GM23338 (cell line): ENCODE measurements at regions not wholly inside any gene's neighbourhood (a gene's known extent, or its start where the extent isn't known, plus 50 kb on each side); places are given as distances from the start of the nearest gene placed in this dataset.

ENCODE experiments used
- ATAC-seq: fragments of 200-7000 bp; cut with Tn5 transposase; 3 replicates; pipeline ENCODE4 v1.9.1; 2020
- DNase-seq: peaks from one replicate; pipeline ENCODE4 v3.0.0-alpha.2; 2015; ENCODE audit warnings: low spot score
- H2AFZ ChIP-seq: fragments of 200-600 bp; sonication (generic); 2 replicates; pipeline ENCODE4 v1.8.0; 2016; ENCODE audit warnings: antibody characterized with exemption, mild to moderate bottlenecking, moderate library complexity
- H3F3A ChIP-seq: fragments of 200-600 bp; sonication (generic); replicated peaks from 2 replicates; pipeline ENCODE4 v1.8.0; 2017; ENCODE audit warnings: antibody characterized with exemption, mixed run types, low read depth
- H3K27ac ChIP-seq: fragments of 200-600 bp; sonication (generic); 2 replicates; pipeline ENCODE4 v1.6.1; 2016; ENCODE audit warnings: low read depth
- H3K27me3 ChIP-seq: fragments of 200-600 bp; sonication (generic); 2 replicates; pipeline ENCODE4 v1.8.0; 2016; ENCODE audit warnings: mild to moderate bottlenecking, mixed run types, moderate library complexity; ENCODE audit not compliant: insufficient read depth
- H3K36me3 ChIP-seq: fragments of 200-600 bp; sonication (generic); 2 replicates; pipeline ENCODE4 v1.8.0; 2016; ENCODE audit warnings: mild to moderate bottlenecking; ENCODE audit not compliant: insufficient read depth
- H3K4me1 ChIP-seq: fragments of 200-600 bp; sonication (generic); 2 replicates; pipeline ENCODE4 v1.8.0; 2016; ENCODE audit warnings: mild to moderate bottlenecking, moderate library complexity; ENCODE audit not compliant: insufficient read depth
- H3K4me2 ChIP-seq: fragments of 200-600 bp; sonication (generic); 2 replicates; pipeline ENCODE4 v1.7.1; 2017; ENCODE audit warnings: mixed run types
- H3K4me3 ChIP-seq: fragments of 200-600 bp; sonication (generic); 2 replicates; pipeline ENCODE4 v1.6.1; 2016; ENCODE audit warnings: mixed run types
- H3K79me2 ChIP-seq: fragments of 200-600 bp; sonication (generic); replicated peaks from 2 replicates; pipeline ENCODE4 v1.8.0; 2017; ENCODE audit warnings: mild to moderate bottlenecking; ENCODE audit not compliant: insufficient read depth
- H3K9me2 ChIP-seq: fragments of 200-600 bp; sonication (generic); 2 replicates; pipeline ENCODE4 v1.8.0; 2017; ENCODE audit not compliant: insufficient read depth
- H4K20me1 ChIP-seq: fragments of 200-600 bp; sonication (generic); replicated peaks from 2 replicates; pipeline ENCODE4 v1.8.0; 2017; ENCODE audit warnings: mild to moderate bottlenecking; ENCODE audit not compliant: insufficient read depth
- H3K27ac Mint-ChIP-seq: 2 replicates; pipeline ENCODE4 v1.8.0; 2020; ENCODE audit warnings: inconsistent platforms, mild to moderate bottlenecking, moderate library complexity, mixed read lengths
- H3K27me3 Mint-ChIP-seq: 3 replicates; pipeline ENCODE4 v1.8.0; 2022; ENCODE audit warnings: low read depth, mild to moderate bottlenecking, moderate library complexity, mixed read lengths, inconsistent platforms; ENCODE audit not compliant: insufficient read depth, poor library complexity
- H3K36me3 Mint-ChIP-seq: 3 replicates; pipeline ENCODE4 v1.8.0; 2021; ENCODE audit warnings: low read depth, mild to moderate bottlenecking, inconsistent platforms, moderate library complexity, mixed read lengths
- H3K4me1 Mint-ChIP-seq: 3 replicates; pipeline ENCODE4 v1.8.0; 2020; ENCODE audit warnings: mild to moderate bottlenecking, inconsistent platforms, mixed read lengths
- H3K4me3 Mint-ChIP-seq: 3 replicates; pipeline ENCODE4 v1.8.0; 2021; ENCODE audit warnings: moderate library complexity, mild to moderate bottlenecking, inconsistent platforms, mixed read lengths
- H3K9me3 Mint-ChIP-seq: 3 replicates; pipeline ENCODE4 v1.8.0; 2020; ENCODE audit warnings: moderate library complexity, mild to moderate bottlenecking, inconsistent platforms, mixed read lengths
- CREB1 ChIP-seq: fragments of 250-450 bp; sonication (Bioruptor Pico); IDR thresholded peaks from 2 replicates; pipeline ENCODE4 v1.5.0; 2020; ENCODE audit warnings: low read depth, mild to moderate bottlenecking, moderate library complexity
- EZH2 ChIP-seq: fragments of 200-600 bp; sonication (generic); IDR thresholded peaks from one replicate; pipeline ENCODE4 v1.8.0; 2017; ENCODE audit warnings: antibody characterized with exemption, mild to moderate bottlenecking, low read depth; ENCODE audit not compliant: unreplicated experiment
- JUNB ChIP-seq: IDR thresholded peaks from one replicate; pipeline ENCODE4 v1.6.1; 2016; ENCODE audit warnings: antibody characterized with exemption; ENCODE audit not compliant: unreplicated experiment
- NANOG ChIP-seq: IDR thresholded peaks from 2 replicates; pipeline ENCODE4 v1.6.1; 2016; ENCODE audit warnings: antibody characterized with exemption, borderline replicate concordance
- POLR2AphosphoS5 ChIP-seq: IDR thresholded peaks from 2 replicates; pipeline ENCODE4 v1.6.1; 2016; ENCODE audit warnings: antibody characterized with exemption, low read depth
- ZNF114 ChIP-seq: fragments of 250-450 bp; sonication (Bioruptor Pico); IDR thresholded peaks from 2 replicates; pipeline ENCODE4 v1.5.0; 2020; ENCODE audit warnings: mild to moderate bottlenecking, moderate library complexity
- ZNF331 ChIP-seq: fragments of 250-450 bp; sonication (Bioruptor Pico); IDR thresholded peaks from 2 replicates; pipeline ENCODE4 v1.5.0; 2020; ENCODE audit warnings: low read depth, mild to moderate bottlenecking, moderate library complexity
- TF ChIP-seq, protein P1 (sequence below): IDR thresholded peaks from one replicate; pipeline ENCODE4 v1.6.1; 2018; ENCODE audit warnings: antibody characterized with exemption; ENCODE audit not compliant: unreplicated experiment
- TF ChIP-seq, protein P2 (sequence below): IDR thresholded peaks from 2 replicates; pipeline ENCODE4 v1.6.1; 2016; ENCODE audit warnings: antibody characterized with exemption

DNA sequence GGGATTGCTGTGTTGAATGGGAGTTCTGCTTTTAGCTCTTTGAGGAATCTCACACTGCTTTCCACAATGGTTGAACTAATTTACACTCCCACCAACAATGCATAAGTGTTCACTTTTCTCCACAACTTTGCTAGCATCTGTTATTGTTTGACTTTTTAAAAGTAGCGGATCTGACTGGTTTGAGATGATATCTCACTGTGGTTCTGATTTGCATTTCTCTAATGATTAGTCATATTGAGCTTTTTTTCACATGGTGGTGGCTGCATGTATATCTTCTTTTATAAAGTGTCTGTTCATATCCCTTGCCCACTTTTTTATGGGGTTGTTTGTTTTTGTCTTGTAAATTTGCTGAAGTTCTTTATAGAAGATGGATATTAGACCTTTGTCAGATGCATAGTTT, 588.3 kb upstream of the ADGRB3 start:
- Histone ChIP-seq H4K20me1 (no peaks in the 10 kb centered on the region), H3K27ac (no peak overlapping the region), H3K4me2 (no peak overlapping the region), H3F3A (no peaks in the 10 kb centered on the region), H3K27me3 (no peaks in the 10 kb centered on the region), H3K4me3 (no peak overlapping the region), H2AFZ (no peak overlapping the region), H3K79me2 (no peaks in the 10 kb centered on the region), H3K4me1 (peaks cover 12% of the 10 kb centered on the region), H3K36me3 (no peaks in the 10 kb centered on the region), H3K9me2 (no peaks in the 10 kb centered on the region)
- peaks cover 4% of the 10 kb centered on the region for H3K27me3 Mint-ChIP-seq
- no peak for TF ChIP-seq ZNF114
- H3K36me3 Mint-ChIP-seq, result peaks cover 19% of the 10 kb centered on the region
- peaks cover 8% of the 10 kb centered on the region; the same call in 2 of the 3 replicates for H3K9me3 Mint-ChIP-seq
- no peak overlapping the region for H3K27ac Mint-ChIP-seq
- H3K4me1 Mint-ChIP-seq, result peaks cover 20% of the 10 kb centered on the region
- DNase-seq, result no peak
- no peak overlapping the region for H3K4me3 Mint-ChIP-seq
- no peak for ATAC-seq

DNA sequence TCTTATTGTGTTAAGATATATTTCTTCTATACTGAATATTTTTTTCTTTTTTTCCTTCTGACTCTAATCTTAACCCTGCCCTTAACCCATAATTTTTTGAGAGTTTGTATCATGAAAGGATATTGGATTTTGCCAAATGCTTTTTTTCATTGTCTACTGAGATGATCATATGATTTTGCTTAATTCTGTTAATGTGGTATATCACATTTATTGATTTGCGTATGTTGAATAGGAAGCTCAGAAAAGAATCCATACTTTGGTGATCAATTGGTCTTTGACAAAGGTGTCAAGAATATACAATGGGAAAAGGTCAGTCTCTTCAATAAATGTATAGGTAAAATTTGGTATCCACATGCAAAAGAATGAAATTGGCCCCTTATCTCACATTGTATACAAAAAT, 588.8 kb upstream of the ADGRB3 start:
- no peak overlapping the region for H3K27ac Mint-ChIP-seq
- H3K4me3 Mint-ChIP-seq, result no peak overlapping the region
- peaks cover 25% of the 10 kb centered on the region for H3K4me1 Mint-ChIP-seq
- Histone ChIP-seq H2AFZ (no peak overlapping the region), H3K79me2 (no peaks in the 10 kb centered on the region), H3K4me3 (no peak overlapping the region), H3F3A (no peaks in the 10 kb centered on the region), H3K27ac (no peak overlapping the region), H3K9me2 (no peaks in the 10 kb centered on the region), H4K20me1 (no peaks in the 10 kb centered on the region), H3K36me3 (no peaks in the 10 kb centered on the region), H3K4me2 (no peak overlapping the region), H3K4me1 (peaks cover 16% of the 10 kb centered on the region), H3K27me3 (no peaks in the 10 kb centered on the region)
- peaks cover 8% of the 10 kb centered on the region; the same call in 2 of the 3 replicates for H3K9me3 Mint-ChIP-seq
- H3K36me3 Mint-ChIP-seq, result peaks cover 19% of the 10 kb centered on the region
- TF ChIP-seq POLR2AphosphoS5, result no peak
- TF ChIP-seq, protein P1, sequence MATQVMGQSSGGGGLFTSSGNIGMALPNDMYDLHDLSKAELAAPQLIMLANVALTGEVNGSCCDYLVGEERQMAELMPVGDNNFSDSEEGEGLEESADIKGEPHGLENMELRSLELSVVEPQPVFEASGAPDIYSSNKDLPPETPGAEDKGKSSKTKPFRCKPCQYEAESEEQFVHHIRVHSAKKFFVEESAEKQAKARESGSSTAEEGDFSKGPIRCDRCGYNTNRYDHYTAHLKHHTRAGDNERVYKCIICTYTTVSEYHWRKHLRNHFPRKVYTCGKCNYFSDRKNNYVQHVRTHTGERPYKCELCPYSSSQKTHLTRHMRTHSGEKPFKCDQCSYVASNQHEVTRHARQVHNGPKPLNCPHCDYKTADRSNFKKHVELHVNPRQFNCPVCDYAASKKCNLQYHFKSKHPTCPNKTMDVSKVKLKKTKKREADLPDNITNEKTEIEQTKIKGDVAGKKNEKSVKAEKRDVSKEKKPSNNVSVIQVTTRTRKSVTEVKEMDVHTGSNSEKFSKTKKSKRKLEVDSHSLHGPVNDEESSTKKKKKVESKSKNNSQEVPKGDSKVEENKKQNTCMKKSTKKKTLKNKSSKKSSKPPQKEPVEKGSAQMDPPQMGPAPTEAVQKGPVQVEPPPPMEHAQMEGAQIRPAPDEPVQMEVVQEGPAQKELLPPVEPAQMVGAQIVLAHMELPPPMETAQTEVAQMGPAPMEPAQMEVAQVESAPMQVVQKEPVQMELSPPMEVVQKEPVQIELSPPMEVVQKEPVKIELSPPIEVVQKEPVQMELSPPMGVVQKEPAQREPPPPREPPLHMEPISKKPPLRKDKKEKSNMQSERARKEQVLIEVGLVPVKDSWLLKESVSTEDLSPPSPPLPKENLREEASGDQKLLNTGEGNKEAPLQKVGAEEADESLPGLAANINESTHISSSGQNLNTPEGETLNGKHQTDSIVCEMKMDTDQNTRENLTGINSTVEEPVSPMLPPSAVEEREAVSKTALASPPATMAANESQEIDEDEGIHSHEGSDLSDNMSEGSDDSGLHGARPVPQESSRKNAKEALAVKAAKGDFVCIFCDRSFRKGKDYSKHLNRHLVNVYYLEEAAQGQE, result no peak
- TF ChIP-seq ZNF114, result no peak
- TF ChIP-seq EZH2, result no peak
- TF ChIP-seq ZNF331 (CRISPR knock-in tag), result no peak
- no peak for TF ChIP-seq NANOG
- TF ChIP-seq JUNB, result no peak
- TF ChIP-seq, protein P2, sequence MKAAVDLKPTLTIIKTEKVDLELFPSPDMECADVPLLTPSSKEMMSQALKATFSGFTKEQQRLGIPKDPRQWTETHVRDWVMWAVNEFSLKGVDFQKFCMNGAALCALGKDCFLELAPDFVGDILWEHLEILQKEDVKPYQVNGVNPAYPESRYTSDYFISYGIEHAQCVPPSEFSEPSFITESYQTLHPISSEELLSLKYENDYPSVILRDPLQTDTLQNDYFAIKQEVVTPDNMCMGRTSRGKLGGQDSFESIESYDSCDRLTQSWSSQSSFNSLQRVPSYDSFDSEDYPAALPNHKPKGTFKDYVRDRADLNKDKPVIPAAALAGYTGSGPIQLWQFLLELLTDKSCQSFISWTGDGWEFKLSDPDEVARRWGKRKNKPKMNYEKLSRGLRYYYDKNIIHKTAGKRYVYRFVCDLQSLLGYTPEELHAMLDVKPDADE, result no peak
- no peak for TF ChIP-seq CREB1 (CRISPR knock-in tag)
- ATAC-seq (no peak), DNase-seq (no peak)
- H3K27me3 Mint-ChIP-seq, result peaks cover 4% of the 10 kb centered on the region
